ENCODE measurements at regions not wholly inside any gene's neighbourhood (a gene's known extent, or its start where the extent isn't known, plus 50 kb on each side); places are given as distances from the start of the nearest gene placed in this dataset.

DNA sequence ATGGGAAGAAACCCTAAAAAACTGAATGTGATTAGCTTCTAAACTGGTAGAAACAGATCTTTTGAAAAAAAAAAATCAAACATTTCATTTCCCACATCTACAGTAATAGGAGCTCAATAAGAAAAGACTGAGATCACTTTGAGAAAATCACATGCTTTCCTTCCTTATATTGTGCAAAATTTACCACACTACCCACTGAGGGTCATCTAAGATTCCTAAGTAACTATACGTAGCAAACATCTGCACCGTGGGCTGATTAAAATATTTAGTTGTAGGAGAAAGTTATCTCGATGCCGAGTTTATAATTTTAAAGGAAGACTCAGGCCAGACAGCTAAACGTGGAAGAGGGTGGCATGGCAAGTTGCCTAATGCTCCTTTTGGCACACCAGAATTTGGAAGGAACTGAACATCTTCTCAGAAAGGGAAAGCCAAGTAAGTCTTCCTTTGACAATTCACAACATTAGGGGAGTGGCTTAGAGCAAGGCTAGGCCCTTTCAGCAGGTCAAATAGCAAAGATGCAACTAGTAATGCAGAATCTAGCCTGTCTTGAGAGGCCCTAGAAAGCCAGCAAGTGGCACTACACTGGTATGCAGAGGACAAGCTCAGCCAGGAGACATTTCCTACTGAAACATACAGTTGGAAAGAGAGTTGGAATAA is 128.0 kb downstream of the TMA16 start:
- DNase-seq (ENCODE audit: low read depth in 4 of 4, low spot score in 1 of 4), result no peak

DNA sequence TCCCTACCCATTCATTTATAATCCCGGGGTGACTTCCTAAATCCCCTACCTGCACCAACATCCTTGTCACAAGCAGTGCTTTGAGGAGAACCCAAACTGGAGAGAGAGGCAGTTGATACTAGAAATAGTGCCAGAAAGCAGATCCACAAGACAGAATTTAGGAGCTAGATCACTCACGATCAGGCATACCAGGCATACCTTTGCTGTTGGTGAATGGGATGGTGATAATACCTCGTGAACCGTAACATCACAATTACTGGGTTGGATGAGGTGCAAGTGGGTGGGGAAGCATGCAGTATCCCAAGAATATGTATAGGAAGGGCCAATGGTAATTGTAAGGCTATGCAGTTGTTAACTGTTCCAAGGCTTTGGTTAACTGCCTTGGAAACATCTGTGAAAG is 129.3 kb downstream of the TMA16 start:
- no peak for DNase-seq (ENCODE audit: low read depth in 4 of 4, low spot score in 1 of 4)

DNA sequence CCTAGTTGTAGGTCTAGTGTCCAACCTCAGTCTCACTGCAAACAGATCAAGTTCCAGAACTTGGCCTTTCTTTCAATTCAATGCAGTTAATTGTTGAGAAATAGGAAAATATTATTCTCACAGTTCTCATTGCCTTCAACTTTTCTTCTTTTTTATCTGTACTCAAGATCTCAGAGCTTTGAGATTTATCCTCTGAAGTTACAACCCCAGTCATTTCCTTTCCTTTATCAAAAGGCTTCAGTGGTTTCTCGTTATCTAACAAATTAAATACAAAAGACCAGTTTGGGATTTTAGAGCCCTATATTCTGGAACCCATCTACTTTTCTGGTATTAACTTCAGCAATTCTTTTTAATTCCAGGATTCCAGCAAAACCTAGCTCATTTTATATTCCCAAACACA is 130.2 kb downstream of the TMA16 start:
- DNase-seq (ENCODE audit: low read depth in 4 of 4, low spot score in 1 of 4), result no peak

DNA sequence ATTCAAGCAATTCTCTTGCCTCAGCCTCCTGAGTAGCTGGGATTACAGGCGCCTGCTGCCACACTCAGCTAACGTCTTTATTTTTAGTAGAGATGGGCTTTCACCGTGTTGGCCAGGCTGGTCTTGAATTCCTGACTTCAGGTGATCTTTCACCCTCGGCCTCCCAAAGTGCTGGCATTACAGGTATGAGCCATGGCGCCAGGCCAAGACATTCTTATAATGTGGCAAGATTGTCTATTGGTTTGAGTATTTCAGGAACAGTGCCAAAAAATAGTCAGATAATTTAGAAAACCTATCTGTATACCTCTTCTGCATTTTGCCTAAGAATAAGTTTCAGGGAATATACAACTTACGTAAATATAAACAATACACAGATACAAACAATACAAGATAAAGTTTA is 136.8 kb downstream of the TMA16 start:
- DNase-seq (ENCODE audit: low read depth in 4 of 4, low spot score in 1 of 4), result no peak

DNA sequence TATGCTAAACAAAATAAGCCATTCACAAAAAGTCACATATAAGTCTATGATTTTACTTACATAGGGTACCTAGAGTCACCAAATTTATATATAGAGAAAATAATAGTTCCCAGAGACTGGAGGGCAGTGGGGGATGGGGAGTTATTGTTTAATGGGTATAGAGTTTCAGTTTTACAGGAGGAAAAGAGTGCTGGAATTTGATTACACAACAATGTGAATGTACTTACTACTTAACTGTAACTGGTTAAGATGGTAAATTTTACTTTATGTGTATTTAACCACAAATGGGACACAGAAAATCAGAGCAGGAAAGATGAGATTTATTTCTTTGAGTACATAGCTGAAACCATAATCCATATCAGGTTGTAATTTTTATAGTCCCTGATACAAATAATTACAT is 144.4 kb downstream of the TMA16 start:
- no peak for DNase-seq (ENCODE audit: low read depth in 4 of 4, low spot score in 1 of 4)

DNA sequence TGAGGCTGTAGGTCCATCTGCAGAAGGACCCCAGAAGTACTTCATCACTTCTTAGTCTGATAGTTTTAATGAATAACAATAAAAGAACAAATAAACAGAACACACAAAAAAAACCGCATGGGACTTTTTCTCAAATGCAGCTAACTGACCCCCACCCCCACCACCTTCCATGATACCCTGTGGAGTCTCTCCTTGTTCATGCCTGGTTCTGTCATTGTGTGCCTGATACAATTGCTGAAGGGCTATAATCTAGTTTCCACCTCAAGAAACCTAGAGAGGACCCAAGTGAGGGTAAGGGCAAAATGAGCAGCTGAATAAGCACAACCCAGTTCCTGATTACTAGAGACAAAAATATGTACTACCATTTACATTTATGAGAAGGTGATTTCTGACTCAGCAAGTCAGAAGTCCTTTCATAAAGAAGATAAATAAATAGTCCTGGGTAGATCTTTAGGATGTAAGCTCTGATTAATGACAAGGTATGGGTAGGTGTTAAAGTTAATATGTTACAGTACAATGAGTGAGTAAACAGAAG is 155.1 kb downstream of the TMA16 start:
- DNase-seq (ENCODE audit: low read depth in 4 of 4, low spot score in 1 of 4), result no peak

DNA sequence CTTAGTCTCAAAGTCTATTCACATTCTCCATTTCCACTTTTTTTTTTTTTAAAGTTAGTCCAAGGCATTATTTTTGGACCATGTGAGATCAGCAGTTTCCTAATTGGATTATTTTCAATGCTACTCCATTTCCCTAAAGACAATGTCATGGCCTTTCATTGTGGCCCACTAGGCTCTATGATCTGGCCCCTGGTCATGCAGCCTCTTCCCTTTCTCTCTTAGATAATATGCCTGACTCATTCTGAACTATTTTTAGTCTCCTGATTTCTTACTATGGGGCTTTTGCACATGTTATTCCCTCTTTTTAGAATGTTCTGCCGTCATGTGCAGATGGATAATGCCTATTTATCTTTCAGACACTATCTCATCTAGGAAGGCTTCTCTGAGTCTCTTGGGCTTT is 157.3 kb downstream of the TMA16 start:
- no peak for DNase-seq (ENCODE audit: low read depth in 4 of 4, low spot score in 1 of 4)

DNA sequence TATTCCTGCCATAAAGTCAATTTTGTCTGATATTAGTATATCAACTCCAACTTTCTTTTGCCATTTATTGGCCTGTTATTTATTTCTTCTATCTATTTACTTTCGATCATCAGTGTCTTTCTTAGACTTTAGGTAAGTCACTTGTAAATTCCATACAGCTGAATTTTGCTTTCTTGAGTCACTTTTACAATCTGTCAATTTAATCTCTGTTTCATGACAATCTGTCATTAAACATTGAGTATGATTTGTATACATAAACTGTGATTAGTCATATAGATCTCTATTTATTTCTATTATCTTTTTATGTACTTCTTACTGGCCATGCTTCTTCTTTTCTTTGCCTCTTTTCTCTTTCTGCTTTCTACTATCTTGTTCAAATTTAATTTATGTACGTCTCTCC is 160.1 kb downstream of the TMA16 start:
- no peak for DNase-seq (ENCODE audit: low read depth in 4 of 4, low spot score in 1 of 4)

DNA sequence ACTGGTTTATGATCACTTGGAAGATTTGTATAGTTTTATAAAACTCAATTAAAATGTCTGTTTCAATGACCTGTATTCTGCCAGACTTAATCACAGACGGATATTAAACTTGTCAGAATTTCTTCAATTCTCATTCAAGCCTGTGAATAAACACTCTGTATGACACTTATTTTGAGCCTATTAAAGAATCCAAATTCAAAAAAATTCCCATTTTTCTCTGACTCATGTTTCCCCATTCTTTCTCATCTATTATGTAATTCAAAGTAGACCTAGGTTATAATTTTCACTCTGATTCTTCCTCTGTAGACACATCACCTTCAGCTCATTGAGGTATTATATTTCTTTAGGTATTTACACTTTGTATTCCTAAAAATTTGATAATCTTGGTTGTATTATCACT is 166.1 kb downstream of the TMA16 start:
- no peak for DNase-seq (ENCODE audit: low read depth in 4 of 4, low spot score in 1 of 4)

DNA sequence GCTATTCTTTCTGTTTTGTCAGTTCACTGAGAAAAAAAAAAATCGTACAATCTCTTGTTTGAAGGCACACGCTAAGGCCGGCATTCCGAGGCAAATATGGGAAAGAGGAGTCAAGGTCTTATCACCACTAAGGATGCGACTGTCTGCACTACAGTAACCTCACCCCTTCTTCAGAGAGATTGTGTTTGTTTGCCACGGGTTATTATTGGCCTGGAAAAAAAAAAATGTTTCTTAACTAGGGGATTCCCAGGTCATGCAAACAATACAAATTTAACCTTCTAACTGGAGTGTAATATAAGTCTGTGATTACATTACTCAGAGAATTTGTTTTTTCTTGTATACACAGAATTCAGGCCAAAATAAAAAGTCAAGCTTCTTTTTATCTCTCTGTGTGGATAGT is 168.3 kb downstream of the TMA16 start:
- DNase-seq (ENCODE audit: low read depth in 4 of 4, low spot score in 1 of 4), result no peak

DNA sequence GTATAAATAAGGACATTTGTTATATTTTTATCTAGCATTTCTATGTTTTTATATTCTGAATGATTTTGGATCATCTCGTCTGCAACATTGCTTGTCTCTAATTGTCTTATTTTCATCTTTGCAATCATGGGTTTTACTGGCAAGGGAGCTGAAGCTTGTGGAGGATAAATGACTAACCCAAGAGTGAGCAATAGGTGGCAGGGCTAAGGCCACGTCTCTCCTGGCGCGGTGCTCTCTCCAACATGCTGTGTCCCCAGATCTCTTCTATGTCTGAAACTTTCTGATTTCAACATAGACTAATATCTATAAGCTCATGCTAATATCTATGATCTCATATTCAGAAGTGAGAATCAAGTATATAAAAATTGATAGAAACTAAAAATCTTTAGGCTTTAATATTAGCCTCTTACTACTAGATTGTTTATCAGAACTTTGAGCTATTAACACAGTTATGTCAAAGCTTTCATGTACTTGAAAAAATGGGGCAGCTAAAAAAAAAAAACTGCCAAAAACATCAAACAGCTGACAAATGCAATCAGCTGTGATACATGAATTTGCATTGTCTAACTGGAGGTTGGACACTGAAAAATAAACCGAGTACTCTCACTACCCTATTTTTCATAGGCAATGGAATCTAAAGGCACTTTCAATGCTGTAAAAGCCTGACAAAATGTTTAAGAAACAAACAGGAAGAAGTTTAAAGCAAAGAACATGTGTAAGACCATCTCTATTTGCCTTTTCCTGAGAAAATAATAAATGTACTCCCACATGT is 169.2 kb downstream of the TMA16 start:
- DNase-seq (ENCODE audit: low read depth in 4 of 4, low spot score in 1 of 4), result no peak

DNA sequence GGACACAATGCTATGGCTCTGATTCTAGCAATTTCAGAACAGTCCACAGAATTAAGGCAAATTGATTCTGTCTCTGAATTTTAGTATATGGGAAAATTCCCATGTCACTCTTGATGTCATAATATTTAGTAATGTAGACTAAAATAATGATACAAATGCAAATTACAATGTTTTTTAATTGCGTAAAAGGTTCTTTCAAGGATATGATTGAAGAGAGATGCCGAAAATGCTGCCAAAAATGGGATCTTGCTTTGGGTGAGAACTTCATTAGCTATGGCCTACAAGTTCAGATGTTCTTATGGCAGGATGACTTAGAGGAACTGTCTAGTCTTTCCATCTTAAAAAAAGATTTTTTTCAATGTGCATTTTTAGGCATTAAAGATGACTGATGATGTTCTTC is 170.6 kb downstream of the TMA16 start:
- no peak for DNase-seq (ENCODE audit: low read depth in 4 of 4, low spot score in 1 of 4)

DNA sequence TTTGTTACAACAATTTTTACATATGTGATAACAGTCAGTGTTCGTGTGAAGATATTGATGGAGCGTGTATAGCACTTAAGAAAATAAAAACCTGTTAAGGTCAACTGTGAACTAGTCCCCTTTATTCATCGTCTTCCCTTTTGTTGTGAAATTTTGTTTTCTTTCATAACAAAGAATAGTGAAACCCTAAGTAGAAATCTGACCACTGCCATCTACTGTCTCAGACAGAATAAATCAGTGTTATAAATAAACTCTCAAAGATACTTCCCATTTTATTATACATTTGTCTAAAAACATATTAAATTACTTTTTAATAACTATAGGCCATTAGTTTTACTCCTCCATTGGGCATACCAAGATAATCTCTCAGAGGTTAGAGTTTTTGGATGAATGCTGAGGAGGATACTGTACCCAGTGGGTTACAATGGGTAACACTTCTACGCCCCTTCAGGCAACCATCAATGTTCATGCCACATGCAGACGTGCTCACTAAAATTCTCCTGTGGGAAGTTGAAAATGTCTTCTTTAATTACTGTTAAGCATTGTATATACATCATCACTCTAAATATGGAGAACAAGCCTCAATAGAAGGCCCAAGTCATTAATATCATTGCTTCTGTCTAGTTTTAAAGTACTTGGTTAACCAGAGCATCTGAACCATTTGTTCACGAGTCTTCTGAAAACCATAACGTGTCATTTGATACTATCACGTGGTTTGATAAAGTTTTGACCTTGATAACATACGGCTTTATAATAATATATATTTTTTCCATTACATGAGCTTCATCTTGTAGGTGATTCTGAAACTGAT is 171.2 kb downstream of the TMA16 start:
- no peak for DNase-seq (ENCODE audit: low read depth in 4 of 4, low spot score in 1 of 4)

DNA sequence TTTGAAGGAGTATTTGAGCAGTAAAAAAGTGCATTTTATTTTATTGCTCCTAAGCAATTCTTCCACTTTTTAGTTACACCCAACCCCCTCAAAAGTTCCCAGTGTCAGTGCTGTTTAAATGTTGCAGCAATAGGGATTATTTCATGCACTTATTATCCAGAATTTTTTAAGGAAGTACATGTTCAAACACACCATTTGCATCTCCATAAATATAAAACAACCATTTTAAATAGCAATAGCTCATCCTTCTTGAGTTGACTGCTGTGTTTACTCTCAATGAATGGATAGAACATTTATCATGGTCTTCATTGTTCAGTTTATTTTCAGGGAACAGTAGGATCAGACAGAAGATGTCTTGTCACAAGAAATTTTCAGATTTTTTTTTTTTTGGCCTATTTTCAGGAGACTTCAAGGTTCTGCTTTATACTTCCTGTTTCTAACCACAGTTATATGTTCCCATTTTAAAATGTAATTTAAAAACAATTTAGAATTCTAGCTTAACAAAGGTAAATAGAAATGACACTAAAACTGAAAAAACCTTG is 171.9 kb downstream of the TMA16 start:
- DNase-seq (ENCODE audit: low read depth in 4 of 4, low spot score in 1 of 4), result no peak

DNA sequence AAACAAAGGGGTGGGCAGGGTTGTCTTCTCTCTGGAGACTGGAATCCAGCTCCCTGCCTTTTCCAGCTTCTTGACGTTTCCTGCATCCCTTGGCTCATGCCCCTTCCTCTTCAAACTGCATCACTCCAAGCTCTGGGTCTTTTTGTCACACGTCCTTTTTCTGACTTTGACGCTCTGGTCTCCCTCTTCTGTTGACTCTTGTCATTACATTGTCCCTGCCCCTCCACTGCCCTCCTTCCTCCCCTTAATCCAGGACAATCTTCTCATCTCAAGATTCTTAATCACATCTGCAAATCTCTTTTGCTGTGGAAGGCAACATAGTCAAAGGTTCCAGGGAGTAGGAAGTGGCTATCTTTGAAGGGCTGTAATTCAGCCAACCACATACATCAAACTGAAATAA is 178.3 kb downstream of the TMA16 start:
- DNase-seq (ENCODE audit: low read depth in 4 of 4, low spot score in 1 of 4), result no peak

DNA sequence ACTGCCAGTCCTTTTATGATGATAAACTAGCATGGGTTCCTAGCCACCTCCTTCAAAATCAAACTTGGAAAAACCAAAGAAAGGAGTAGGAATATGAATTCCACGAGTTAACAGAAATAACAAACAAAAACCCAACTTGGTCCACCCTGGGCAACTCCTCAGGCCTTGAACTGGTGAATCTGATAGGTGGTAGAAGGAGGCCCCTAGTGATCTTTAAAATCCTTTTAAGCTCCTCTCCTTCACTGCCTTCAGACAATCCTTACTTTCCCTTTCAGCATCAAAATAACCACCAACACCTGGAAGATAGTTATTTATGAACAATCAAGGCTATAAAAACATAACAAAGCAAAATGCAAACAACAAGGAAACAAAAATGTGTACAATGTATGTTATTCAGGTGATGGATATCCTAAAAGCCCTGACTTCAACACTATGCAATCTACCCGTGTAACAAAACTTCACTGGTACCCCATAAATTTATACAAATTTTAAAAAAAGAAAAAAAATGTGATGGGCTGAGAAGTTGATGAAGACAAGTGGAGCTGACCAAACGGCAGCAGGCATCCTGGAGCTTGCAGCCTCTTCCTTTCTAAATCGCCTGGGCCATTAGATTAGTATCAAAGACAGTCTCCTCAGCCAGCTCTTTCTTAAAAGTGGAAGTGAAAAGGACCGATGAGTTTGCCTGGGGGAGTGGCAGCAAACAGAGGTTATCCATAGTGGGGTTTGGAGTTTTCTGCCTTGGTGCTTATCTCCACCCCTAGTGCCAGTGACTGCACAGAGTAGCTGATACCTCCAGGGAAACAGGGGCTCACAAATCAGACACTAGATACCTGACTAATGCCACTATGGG is 179.6 kb downstream of the TMA16 start:
- DNase-seq (ENCODE audit: low read depth in 4 of 4, low spot score in 1 of 4), result no peak

DNA sequence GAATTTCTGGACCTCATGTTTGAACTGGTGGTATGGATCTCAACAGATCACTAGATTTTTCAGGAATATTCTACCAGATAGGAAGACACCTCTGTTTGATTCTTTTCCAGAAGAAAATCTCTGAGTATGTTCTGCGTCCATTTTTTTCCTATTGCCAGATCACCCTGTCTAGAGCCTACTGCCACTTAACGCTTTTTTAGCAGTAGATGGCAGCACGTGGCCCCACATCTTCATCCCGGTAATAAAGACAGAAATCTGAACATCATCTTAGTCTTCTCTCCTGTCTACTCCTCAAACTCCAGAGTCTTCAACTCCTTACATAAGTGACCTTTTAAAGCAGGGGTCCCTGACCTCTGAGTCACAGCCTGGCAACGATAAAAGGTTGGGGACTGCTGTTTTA is 184.7 kb downstream of the TMA16 start:
- DNase-seq (ENCODE audit: low read depth in 4 of 4, low spot score in 1 of 4), result no peak

DNA sequence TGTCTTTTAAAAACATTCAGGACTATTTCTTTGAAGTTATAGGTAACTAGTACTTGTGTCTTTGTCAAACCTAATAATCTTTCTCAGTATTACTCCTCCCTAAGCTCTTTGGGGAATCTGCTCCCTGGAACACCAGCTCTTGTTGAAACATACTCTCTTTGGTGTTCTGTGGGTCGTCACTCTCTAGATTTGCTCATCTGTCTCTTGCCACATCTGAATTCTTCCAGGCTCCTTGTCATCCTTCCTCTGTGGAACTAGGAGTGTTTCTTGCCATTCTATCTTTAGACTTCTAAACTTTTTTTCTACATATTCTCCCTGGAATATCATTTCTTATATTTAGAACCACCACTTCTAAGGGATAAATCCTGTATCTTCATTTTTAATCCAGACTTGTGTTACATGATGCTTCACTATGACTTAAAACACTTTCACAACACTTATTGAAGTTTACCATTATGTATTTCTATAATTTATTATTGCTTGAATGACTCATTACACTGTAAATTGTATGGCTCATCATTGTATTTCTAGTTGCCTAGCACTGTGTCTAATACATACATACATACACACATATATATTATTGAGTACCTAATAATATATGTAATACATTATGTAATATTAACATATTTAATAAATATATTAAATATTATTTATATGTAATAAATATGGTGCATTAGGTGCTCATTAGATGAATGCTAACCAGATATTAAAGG is 186.1 kb downstream of the TMA16 start:
- no peak for DNase-seq (ENCODE audit: low read depth in 4 of 4, low spot score in 1 of 4)

DNA sequence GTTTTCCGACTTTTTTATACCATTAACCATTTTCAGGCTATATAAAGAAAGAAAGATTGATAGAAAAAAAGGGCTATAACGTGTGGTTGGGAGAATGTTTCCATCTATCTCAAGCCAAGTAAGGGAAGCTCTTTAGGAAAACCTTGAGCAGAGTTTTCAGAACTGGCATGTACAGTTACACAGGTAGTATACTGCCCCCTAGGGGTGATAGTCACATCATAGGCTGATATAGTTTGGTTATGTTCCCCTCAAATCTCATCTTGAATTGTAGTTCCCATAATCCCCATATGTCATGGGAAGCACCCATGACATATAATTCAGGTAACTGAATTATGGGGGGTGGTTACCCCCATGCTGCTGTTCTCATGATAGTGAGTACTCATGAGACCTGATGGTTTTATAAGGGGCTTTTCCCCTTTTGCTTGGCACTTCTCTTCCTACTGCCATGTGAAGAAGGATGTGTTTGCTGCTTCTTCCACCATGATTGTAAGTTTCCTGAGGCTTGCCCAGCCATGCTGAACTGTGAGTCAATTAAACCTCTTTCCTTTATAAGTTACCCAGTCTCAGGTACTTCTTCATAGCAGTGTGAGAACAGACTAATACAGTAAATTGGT is 186.8 kb downstream of the TMA16 start:
- no peak for DNase-seq (ENCODE audit: low read depth in 4 of 4, low spot score in 1 of 4)

DNA sequence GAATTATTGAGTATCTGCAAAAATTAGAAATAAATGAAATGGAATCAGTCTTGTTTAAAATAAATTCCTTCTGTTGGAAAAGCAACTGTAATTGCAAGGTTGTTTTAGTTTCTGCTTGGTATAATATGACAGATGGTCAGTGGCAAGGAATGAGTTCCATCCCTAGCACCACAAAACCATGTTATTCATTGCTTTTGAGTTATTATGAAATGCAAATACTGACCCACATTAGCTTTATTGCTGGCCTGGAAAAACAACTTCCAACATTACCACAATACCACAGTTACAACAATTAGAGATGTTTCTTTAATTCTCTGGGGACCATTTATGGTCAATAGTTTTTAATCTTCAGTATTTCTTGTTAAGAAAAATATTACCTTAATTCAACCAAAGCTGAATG is 194.4 kb downstream of the TMA16 start:
- DNase-seq (ENCODE audit: low read depth in 4 of 4, low spot score in 1 of 4), result no peak

All from stimulated activated CD4-positive, alpha-beta T cell treated with anti-CD3 and anti-CD28 coated beads, Interleukin-1b, Interleukin-23, amount 100 ng/mL, for 24 hours (primary cell).